ENCODE measurements at regions not wholly inside any gene's neighbourhood (a gene's known extent, or its start where the extent isn't known, plus 50 kb on each side); places are given as distances from the start of the nearest gene placed in this dataset.

GRCh38 chr6:132977413-132977812 lies 163.0 kb downstream of the RPS12 start:
- no peak for DNase-seq

DNA sequence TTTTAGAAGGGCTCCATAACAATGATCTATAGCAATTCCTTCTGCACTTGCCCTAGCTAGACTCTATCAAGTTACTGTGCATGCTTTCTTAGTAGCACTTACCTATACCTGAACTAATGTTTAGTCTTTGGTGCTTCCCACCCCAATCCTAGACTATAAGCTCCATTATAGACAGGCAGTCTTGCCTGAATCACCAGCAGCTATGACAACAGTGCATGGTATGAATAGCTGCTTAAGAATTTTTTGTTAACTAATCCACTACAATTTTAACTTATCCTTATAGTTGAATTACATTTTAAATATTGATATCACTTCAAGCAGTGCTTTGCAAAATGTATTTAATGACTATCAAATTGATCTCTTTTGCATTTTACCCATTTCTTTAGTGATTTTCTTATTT lies 164.3 kb downstream of the RPS12 start:
- DNase-seq = no peak

- no peak for DNase-seq
Observed at GRCh38 chr6:132993738-132994137, 179.4 kb downstream of the RPS12 start.

- DNase-seq = no peak
Observed at GRCh38 chr6:132995009-132995408, 180.6 kb downstream of the RPS12 start.

DNA sequence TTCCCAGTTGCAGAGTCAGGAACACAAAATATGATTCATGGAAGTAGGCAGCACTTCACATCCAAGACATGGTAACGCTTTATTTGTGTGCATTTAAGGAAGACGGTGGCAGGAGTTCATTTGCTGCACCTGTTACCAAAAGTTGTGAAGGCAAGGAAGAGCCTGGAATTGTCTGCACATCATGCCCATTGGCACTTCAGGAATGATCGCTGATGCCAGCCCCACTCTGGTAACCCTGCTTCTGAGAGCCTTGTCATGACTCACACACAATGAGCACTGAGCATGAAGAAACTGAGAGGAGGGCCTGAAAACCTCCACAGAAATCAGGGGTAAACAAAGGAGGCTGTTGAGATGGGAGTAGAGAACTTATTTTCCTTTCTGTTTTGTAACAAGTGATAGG lies 181.1 kb downstream of the RPS12 start:
- no peak for DNase-seq

- no peak for DNase-seq
Observed at GRCh38 chr6:132998418-132998817, 184.0 kb downstream of the RPS12 start.

- DNase-seq = no peak
Observed at GRCh38 chr6:133001040-133001565, 186.7 kb downstream of the RPS12 start.

DNA sequence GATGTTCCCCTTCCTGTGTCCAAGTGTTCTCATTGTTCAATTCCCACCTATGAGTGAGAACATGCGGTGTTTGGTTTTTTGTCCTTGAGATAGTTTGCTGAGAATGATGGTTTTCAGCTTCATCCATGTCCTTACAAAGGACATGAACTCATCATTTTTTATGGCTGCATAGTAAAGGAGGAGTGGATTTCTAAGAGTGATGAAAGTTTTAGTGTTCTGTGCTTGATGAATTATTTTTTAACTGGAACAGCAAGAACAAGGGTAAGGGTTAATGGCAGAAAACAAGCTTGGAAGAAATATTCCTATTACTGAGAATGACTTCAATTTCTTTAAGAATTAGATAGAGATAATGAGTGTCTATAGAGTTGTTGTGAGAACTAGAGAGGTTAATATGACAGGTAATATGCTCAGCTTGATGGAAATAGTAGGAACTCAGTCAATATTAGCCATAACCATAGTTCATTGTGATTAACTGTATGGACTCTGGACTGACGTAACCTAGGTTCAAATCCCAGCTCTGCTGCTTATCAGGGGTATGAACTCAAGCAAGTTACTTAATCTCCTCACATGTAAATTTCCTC lies 190.0 kb downstream of the RPS12 start:
- DNase-seq = no peak

DNA sequence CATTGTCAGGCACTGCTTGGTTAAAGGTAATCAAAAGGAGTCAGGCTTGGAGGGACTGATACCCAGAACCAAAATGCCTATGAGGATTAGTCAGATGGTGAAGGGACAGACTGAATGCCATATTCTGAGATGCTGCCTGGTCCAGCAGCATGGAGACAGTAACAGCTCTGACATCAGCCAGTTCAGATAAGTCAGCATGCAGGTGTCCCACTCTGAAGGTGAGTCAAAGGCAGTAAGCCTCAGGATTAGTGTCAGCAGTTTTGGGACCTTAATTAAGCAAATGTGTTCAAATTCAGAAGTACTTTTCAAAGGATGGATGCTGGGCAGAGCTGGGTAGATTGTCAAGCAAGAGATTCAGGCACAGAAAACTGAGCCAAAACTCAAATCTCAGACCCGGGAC lies 198.4 kb downstream of the RPS12 start:
- no peak for DNase-seq

GRCh38 chr6:133016631-133017030 lies 202.3 kb downstream of the RPS12 start:
- DNase-seq = no peak

GRCh38 chr6:133017581-133017980 lies 203.2 kb downstream of the RPS12 start:
- DNase-seq = no peak

DNA sequence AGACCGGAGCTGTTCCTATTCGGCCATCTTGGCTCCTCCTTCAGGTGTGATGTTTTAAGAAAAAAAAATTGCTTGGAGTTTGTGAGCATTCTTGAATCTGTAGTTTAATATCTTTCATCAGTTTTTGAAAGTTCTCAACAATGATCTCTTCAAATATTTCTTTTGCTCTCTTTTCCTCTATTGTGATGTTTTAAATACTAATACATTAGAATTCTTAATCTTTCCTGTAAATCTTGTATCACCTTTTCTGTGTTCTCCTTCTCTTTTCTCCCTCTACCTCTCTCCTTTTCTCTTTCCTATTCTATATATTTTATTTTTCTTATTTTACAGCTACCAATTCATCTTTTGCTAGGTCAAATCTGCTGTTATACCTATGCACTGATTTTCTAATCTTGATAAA lies 212.3 kb downstream of the RPS12 start:
- no peak for DNase-seq

- DNase-seq = no peak
Observed at GRCh38 chr6:133033263-133033662, 207.9 kb upstream of the EYA4 start.

DNA sequence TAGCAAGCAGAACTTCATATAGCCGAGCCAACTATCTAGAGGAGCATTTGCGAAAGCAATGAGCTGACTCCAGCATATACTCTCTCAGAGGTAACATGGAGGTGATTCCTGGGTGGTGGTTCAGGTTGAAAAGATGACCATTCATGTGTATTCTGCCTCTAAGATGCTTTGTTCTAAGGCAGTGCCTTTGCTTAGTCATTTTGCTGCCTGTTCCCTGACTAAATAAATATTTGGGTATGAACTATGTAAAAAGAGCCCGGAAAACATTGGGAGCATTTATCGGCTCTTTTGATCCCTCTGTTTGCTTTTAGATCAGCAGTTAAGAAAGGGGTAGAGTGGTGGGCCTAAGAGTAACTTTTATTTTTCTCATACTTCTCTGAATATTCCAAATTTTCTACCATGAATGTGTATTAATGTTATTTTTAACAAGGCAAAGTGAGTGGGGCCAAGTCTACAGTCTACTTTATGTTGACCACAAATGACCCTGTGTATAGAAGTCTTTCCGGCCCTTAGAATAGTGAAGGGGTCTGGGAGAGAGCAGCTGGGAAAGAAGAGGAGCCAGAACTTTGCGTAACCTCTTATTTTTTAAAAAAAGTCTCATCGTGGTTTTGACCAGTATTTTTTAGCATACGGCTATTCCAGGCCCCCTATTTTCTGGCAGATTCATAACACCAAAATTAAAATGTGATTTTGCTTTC lies 206.5 kb upstream of the EYA4 start:
- DNase-seq = no peak

GRCh38 chr6:133040094-133040802 lies 200.9 kb upstream of the EYA4 start:
- DNase-seq = no peak

GRCh38 chr6:133040803-133041419 lies 200.2 kb upstream of the EYA4 start:
- DNase-seq = no peak

GRCh38 chr6:133042550-133043120 lies 198.5 kb upstream of the EYA4 start:
- no peak for DNase-seq

- no peak for DNase-seq
Observed at GRCh38 chr6:133046576-133046975, 194.6 kb upstream of the EYA4 start.

DNA sequence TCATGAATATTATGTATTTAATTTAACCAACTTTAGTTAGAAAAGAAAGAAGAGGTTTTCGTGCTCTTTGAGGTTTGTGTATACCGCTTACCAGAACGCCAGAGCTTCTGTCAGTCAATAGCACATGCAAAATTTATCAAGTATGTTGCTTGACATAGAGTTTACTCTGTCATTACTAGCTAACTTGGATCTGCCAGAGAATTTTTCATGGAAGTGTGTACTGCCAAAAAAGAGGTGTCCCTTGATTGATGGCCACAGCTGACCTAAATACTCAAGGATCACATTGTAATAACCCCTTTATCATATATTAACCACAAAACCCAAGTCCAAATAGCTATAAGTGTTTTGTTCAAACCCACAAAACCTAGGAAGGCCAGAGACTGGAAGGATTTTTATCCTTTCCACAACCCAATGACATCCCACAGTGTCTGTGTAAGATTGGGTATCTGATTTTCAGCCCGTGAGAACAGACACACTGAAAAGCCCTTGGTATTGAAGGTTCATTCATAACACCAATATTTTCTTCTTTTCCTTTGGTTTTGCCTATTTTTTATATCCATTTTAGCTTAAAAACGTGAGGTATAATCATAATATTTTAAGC lies 194.0 kb upstream of the EYA4 start:
- no peak for DNase-seq

DNA sequence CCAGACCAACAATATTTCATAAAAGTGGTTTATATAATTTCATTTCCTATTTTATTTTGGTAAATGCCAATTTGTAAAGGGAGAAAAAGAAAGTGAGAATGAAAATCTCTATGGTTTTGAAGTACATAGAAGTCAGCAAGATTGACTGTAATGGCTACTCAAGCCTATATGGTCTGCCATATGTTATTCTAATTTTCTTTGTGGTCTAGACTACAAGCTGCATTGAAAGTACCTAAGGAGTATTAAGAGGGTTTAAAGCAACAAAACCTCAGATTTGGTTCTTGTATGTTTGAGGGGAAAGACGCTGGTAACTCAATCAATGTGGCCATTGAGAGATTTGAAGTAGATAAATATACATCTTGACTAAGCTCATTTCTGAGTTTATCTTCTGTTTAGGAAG lies 193.5 kb upstream of the EYA4 start:
- no peak for DNase-seq

DNA sequence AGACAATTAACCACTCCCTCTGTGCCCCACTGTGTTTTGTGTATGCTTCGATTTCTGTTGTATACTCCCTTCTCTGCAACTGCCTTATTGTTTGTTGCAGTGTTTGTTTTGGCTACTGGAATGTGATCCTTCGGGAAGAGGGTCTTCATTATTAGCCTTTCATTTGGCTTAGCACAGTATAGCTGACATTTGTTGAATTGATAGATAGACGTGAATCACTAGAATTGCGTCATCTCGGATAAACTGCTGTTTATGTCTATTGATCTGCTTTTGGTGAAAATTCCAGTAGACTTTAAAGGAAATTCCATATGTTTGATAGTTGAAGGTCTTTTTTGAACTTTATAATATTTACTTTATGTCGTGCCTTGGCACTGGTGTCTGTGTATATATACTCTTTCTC lies 189.9 kb upstream of the EYA4 start:
- DNase-seq = no peak

GRCh38 chr6:133052465-133052864 lies 188.7 kb upstream of the EYA4 start:
- no peak for DNase-seq

- no peak for DNase-seq
Observed at GRCh38 chr6:133055441-133055966, 185.7 kb upstream of the EYA4 start.
